H9 (cell line): ENCODE measurements at regions not wholly inside any gene's neighbourhood (a gene's known extent, or its start where the extent isn't known, plus 50 kb on each side); places are given as distances from the start of the nearest gene placed in this dataset.

Source experiments
- DNase-seq: peaks from one replicate; pipeline ENCODE4 v3.0.0-alpha.2; 2017
- H2AFZ ChIP-seq: one replicate; pipeline ENCODE4 v1.6.1; 2013; ENCODE audit warnings: mild to moderate bottlenecking, low read length, control low read depth, moderate library complexity
- H2AK5ac ChIP-seq: 2 replicates; pipeline ENCODE4 v1.6.1; 2013; ENCODE audit warnings: low read length, control low read depth, mixed read lengths; ENCODE audit not compliant: insufficient read length
- H2BK120ac ChIP-seq: one replicate; pipeline ENCODE4 v1.6.1; 2013; ENCODE audit warnings: low read depth, mild to moderate bottlenecking, low read length, control low read depth, inconsistent platforms; ENCODE audit not compliant: poor library complexity, severe bottlenecking
- H2BK12ac ChIP-seq: 2 replicates; pipeline ENCODE4 v1.6.1; 2013; ENCODE audit warnings: low read length, control low read depth, mixed read lengths, low read depth; ENCODE audit not compliant: insufficient read length
- H2BK15ac ChIP-seq: 2 replicates; pipeline ENCODE4 v1.6.1; 2013; ENCODE audit warnings: low read depth, low read length, control low read depth
- H2BK20ac ChIP-seq: one replicate; pipeline ENCODE4 v1.6.1; 2013; ENCODE audit warnings: low read depth, mild to moderate bottlenecking, low read length, control low read depth, inconsistent platforms; ENCODE audit not compliant: poor library complexity, severe bottlenecking
- H2BK5ac ChIP-seq: 2 replicates; pipeline ENCODE4 v1.6.1; 2013; ENCODE audit warnings: low read length, control low read depth, mixed read lengths; ENCODE audit not compliant: insufficient read length
- H3K14ac ChIP-seq: 2 replicates; pipeline ENCODE4 v1.6.1; 2013; ENCODE audit warnings: low read length, control low read depth; ENCODE audit not compliant: insufficient read depth
- H3K18ac ChIP-seq: 2 replicates; pipeline ENCODE4 v1.6.1; 2013; ENCODE audit warnings: low read depth, mild to moderate bottlenecking, mixed read lengths, low read length, control low read depth; ENCODE audit not compliant: insufficient read length
- H3K23ac ChIP-seq: 2 replicates; pipeline ENCODE4 v1.6.1; 2013; ENCODE audit warnings: low read length, control low read depth, mixed read lengths, low read depth; ENCODE audit not compliant: insufficient read length
- H3K23me2 ChIP-seq: 2 replicates; pipeline ENCODE4 v1.6.1; 2013; ENCODE audit warnings: low read depth, mild to moderate bottlenecking, mixed read lengths, low read length, control low read depth; ENCODE audit not compliant: insufficient read length, poor library complexity, severe bottlenecking
- H3K27ac ChIP-seq: 2 replicates; pipeline ENCODE4 v1.5.1; 2013; ENCODE audit warnings: low read length, control low read depth, mixed read lengths, low read depth; ENCODE audit not compliant: insufficient read length
- H3K27me3 ChIP-seq: 2 replicates; pipeline ENCODE4 v1.6.1; 2013; ENCODE audit warnings: low read length, control low read depth, inconsistent platforms; ENCODE audit not compliant: insufficient read depth
- H3K4ac ChIP-seq: 2 replicates; pipeline ENCODE4 v1.6.1; 2013; ENCODE audit warnings: low read depth, mild to moderate bottlenecking, control low read depth, inconsistent platforms, low read length, moderate library complexity
- H3K4me1 ChIP-seq: 2 replicates; pipeline ENCODE4 v1.6.1; 2013; ENCODE audit warnings: low read length, control low read depth, inconsistent platforms; ENCODE audit not compliant: insufficient read depth
- H3K4me2 ChIP-seq: 2 replicates; pipeline ENCODE4 v1.6.1; 2013; ENCODE audit warnings: low read length, control low read depth, mixed read lengths; ENCODE audit not compliant: insufficient read length, insufficient read depth
- H3K56ac ChIP-seq: 2 replicates; pipeline ENCODE4 v1.6.1; 2013; ENCODE audit warnings: low read depth, mild to moderate bottlenecking, mixed read lengths, low read length, control low read depth; ENCODE audit not compliant: insufficient read length
- H3K79me1 ChIP-seq: 2 replicates; pipeline ENCODE4 v1.6.1; 2013; ENCODE audit warnings: low read depth, mild to moderate bottlenecking, moderate library complexity, low read length, control low read depth, inconsistent platforms; ENCODE audit not compliant: insufficient read depth, poor library complexity, severe bottlenecking
- H3K79me2 ChIP-seq: 2 replicates; pipeline ENCODE4 v1.6.1; 2013; ENCODE audit warnings: low read length, control low read depth, inconsistent platforms; ENCODE audit not compliant: insufficient read depth
- H3K9ac ChIP-seq: 2 replicates; pipeline ENCODE4 v1.6.1; 2013; ENCODE audit warnings: low read length, control low read depth, mixed read lengths; ENCODE audit not compliant: insufficient read length; ENCODE audit errors: extremely low read depth
- H3K9me3 ChIP-seq: one replicate; pipeline ENCODE4 v1.6.1; 2013; ENCODE audit warnings: low read depth, low read length, inconsistent platforms; ENCODE audit not compliant: control insufficient read depth
- H3T11ph ChIP-seq: one replicate; pipeline ENCODE4 v1.6.1; 2013; ENCODE audit warnings: mild to moderate bottlenecking, low read length, control low read depth, inconsistent platforms
- H4K20me1 ChIP-seq: one replicate; pipeline ENCODE4 v1.6.1; 2013; ENCODE audit not compliant: control insufficient read depth, insufficient read length, insufficient read depth
- H4K5ac ChIP-seq: 2 replicates; pipeline ENCODE4 v1.6.1; 2013; ENCODE audit warnings: low read depth, mild to moderate bottlenecking, mixed read lengths, low read length, control low read depth; ENCODE audit not compliant: insufficient read length
- H4K8ac ChIP-seq: replicated peaks from 2 replicates; pipeline ENCODE4 v1.6.1; 2013; ENCODE audit warnings: low read length, control low read depth, mixed read lengths, low read depth; ENCODE audit not compliant: insufficient read length
- H4K91ac ChIP-seq: 2 replicates; pipeline ENCODE4 v1.6.1; 2013; ENCODE audit warnings: low read depth, mild to moderate bottlenecking, moderate library complexity, mixed read lengths, low read length, control low read depth; ENCODE audit not compliant: insufficient read length
- H3K27ac Mint-ChIP-seq, 3 experiments: 2 replicates in 2 of 3; 3 replicates in 1 of 3; pipeline ENCODE4 v1.8.0; 2020 to 2021; ENCODE audit warnings: mixed read lengths in 3 of 3, mild to moderate bottlenecking in 1 of 3, moderate library complexity in 1 of 3
- H3K27me3 Mint-ChIP-seq: 2 replicates; pipeline ENCODE4 v1.8.0; 2021; ENCODE audit warnings: low read depth, mild to moderate bottlenecking, moderate library complexity, mixed read lengths
- H3K36me3 Mint-ChIP-seq, 3 experiments: 2 replicates in 2 of 3; 3 replicates in 1 of 3; pipeline ENCODE4 v1.8.0; 2020 to 2021; ENCODE audit warnings: low read depth in 3 of 3, mixed read lengths in 3 of 3; ENCODE audit not compliant: insufficient read depth in 1 of 3
- H3K4me1 Mint-ChIP-seq, 2 experiments: 2 replicates each; pipeline ENCODE4 v1.8.0; 2020; ENCODE audit warnings: mixed read lengths in 2 of 2
- H3K4me3 Mint-ChIP-seq, 2 experiments: 2 replicates in 1 of 2; 3 replicates in 1 of 2; pipeline ENCODE4 v1.8.0; 2020 to 2021; ENCODE audit warnings: mild to moderate bottlenecking in 2 of 2, mixed read lengths in 2 of 2, moderate library complexity in 1 of 2
- H3K9me3 Mint-ChIP-seq, 2 experiments: 2 replicates in 1 of 2; 3 replicates in 1 of 2; pipeline ENCODE4 v1.8.0; 2020; ENCODE audit warnings: mild to moderate bottlenecking in 2 of 2, mixed read lengths in 2 of 2, moderate library complexity in 1 of 2
- CTCF ChIP-seq: fragments of 200-600 bp; sonication (generic); conservative IDR thresholded peaks from 3 replicates; pipeline ENCODE4 v1.8.0; 2021; ENCODE audit warnings: antibody characterized with exemption, mild to moderate bottlenecking

DNA sequence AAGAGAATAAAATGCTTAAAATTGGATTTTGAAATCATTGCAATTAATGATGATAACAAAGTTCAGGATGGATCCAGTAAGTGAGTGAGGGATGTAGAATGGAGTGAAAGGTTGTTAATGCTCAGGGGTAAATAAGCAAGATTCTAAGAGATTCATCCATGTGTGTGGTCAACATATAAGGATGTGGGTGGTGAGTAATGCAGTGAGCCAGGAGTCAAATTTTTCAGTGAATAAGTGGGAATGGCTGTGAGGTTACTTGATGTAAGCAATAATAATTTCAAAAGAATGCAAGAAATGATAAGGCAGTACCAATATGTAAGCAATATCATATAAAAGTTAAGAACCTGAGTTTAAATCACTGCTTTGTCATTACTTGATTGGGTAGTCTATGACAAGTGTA, 207.5 kb upstream of the ADGRB3 start:
- Histone ChIP-seq H3K56ac (no peak overlapping the region), H3K14ac (no peak overlapping the region)
- H3K36me3 Mint-ChIP-seq = no peaks in the 10 kb centered on the region

More for the DNA sequence above, 207.5 kb upstream of the ADGRB3 start:
- Histone ChIP-seq H3K4me2 (no peak overlapping the region), H4K91ac (no peak overlapping the region), H4K5ac (no peak overlapping the region), H2BK12ac (no peak overlapping the region), H3K79me2 (no peaks in the 10 kb centered on the region), H3K27me3 (no peaks in the 10 kb centered on the region), H3K27ac (no peak overlapping the region), H2BK5ac (no peak overlapping the region), H2BK20ac (no peak overlapping the region), H3K4me1 (no peaks in the 10 kb centered on the region), H2BK15ac (no peak overlapping the region), H2BK120ac (no peak overlapping the region), H4K8ac (no peak overlapping the region), H3K23ac (no peak overlapping the region), H3T11ph (no peak overlapping the region), H2AFZ (no peak overlapping the region), H3K79me1 (no peaks in the 10 kb centered on the region), H3K9me3 (no peaks in the 10 kb centered on the region), H3K23me2 (no peaks in the 10 kb centered on the region), H2AK5ac (no peak overlapping the region), H3K18ac (no peak overlapping the region), H3K9ac (no peak overlapping the region), H3K4ac (no peak overlapping the region), H4K20me1 (no peaks in the 10 kb centered on the region)
- Mint-ChIP-seq H3K9me3 (no peaks in the 10 kb centered on the region; a peak in 1 of 5 replicates), H3K27ac (no peak overlapping the region), H3K4me1 (no peaks in the 10 kb centered on the region), H3K27me3 (no peaks in the 10 kb centered on the region), H3K4me3 (no peak overlapping the region)
- no peak for TF ChIP-seq CTCF
- no peak for DNase-seq
